ENCODE measurements at regions not wholly inside any gene's neighbourhood (a gene's known extent, or its start where the extent isn't known, plus 50 kb on each side); places are given as distances from the start of the nearest gene placed in this dataset.
"Not testable (repeated sequence)": the region's sequence is repeated elsewhere in the genome, so short reads cannot be mapped to it uniquely, and the experiment has no call there.

- no peak overlapping the region for H3K4me3 Mint-ChIP-seq
- H3K4me1 Mint-ChIP-seq: no peaks in the 10 kb centered on the region
- DNase-seq: no peak
- no peaks in the 10 kb centered on the region for H3K36me3 Mint-ChIP-seq (ENCODE audit: low read depth)
- CTCF ChIA-PET: no interaction called here
- no peaks in the 10 kb centered on the region for H3K9me3 Mint-ChIP-seq
- no peaks in the 10 kb centered on the region for H3K27me3 Mint-ChIP-seq
- H3K27ac Mint-ChIP-seq: no peak overlapping the region
- POLR2A ChIA-PET: no interaction called here
Observed at GRCh38 chr7:20083781-20084180, 133.4 kb downstream of the MACC1 start.

GRCh38 chr7:20079080-20079479 is 138.1 kb downstream of the MACC1 start:
- no peaks in the 10 kb centered on the region for H3K27me3 Mint-ChIP-seq
- no peak for DNase-seq
- no peak overlapping the region for H3K4me3 Mint-ChIP-seq
- no peaks in the 10 kb centered on the region for H3K4me1 Mint-ChIP-seq
- no peak overlapping the region for H3K27ac Mint-ChIP-seq
- ChIA-PET POLR2A (no interaction called here), CTCF (no interaction called here)
- H3K36me3 Mint-ChIP-seq (ENCODE audit: low read depth): no peaks in the 10 kb centered on the region
- peaks cover 3% of the 10 kb centered on the region for H3K9me3 Mint-ChIP-seq

GRCh38 chr7:20076835-20077234 is 140.3 kb downstream of the MACC1 start:
- DNase-seq: no peak
- no peaks in the 10 kb centered on the region for H3K36me3 Mint-ChIP-seq (ENCODE audit: low read depth)
- no peaks in the 10 kb centered on the region for H3K27me3 Mint-ChIP-seq
- H3K4me1 Mint-ChIP-seq: no peaks in the 10 kb centered on the region
- ChIA-PET CTCF (no interaction called here), POLR2A (no interaction called here)
- peaks cover 5% of the 10 kb centered on the region for H3K9me3 Mint-ChIP-seq
- no peak overlapping the region for H3K4me3 Mint-ChIP-seq
- no peak overlapping the region for H3K27ac Mint-ChIP-seq

DNA sequence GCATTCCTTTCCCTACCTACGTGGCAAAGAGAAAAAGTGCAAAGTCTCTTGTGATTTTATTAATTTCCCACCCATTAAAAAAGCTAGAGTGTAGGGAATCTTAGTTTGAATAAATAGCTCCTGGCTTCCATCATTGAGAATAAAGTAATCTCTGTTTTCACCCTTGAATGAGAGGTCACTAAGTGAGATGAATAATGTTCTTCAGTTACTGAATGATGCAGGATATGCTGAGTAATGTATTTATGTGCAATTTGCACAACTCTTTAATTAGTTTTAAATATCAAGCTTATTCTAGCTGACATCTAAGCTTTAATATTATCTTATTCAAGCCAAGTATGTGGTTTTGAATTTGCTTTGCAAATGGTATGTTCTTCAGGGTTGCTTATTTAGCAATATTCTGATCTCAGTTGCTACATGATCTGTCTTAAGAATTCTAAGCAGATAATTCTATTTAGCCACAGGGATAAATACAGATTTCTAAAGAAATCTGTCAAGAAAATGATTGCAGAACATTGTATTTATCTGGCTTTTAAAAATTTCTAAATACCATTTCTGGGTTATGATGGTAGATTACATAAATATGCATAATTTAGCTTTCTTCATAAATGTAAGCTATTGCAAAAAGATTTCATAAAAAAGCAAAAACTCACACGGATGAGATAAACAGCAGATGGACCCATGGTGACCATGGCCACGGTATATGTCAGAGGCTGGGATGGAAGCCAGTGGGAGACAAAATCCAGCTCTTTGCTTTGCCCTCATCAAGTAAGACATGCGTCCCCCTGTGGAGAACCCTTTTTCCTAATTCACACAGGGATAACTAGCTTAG is 141.0 kb downstream of the MACC1 start:
- DNase-seq: no peak
- POLR2A ChIA-PET: no interaction called here
- Mint-ChIP-seq H3K4me1 (no peaks in the 10 kb centered on the region), H3K27ac (no peak overlapping the region), H3K36me3 (ENCODE audit: low read depth) (no peaks in the 10 kb centered on the region), H3K4me3 (no peak overlapping the region), H3K27me3 (no peaks in the 10 kb centered on the region), H3K9me3 (peaks cover 5% of the 10 kb centered on the region)
- CTCF ChIA-PET: no interaction called here

DNA sequence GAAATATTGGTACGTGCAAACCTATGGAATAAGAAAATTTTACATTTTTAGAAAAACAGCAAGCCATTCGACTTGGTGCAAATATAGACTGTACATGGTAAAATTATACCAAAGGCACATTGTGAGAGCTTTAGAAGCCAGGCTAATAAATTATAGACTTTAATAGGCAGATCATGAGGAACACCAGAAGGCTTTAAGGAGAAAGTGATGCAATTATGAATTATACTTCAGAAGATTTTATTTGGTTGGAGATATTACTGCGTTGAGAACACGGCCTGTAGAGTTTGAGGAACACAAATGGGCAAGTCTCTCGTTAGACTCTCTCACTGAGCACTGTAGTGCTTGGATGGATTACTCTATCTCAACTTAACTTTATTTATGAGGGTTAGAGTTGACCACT is 141.7 kb downstream of the MACC1 start:
- H3K36me3 Mint-ChIP-seq (ENCODE audit: low read depth): no peaks in the 10 kb centered on the region
- no peak for DNase-seq
- no peak overlapping the region for H3K27ac Mint-ChIP-seq
- no peak overlapping the region for H3K4me3 Mint-ChIP-seq
- no peaks in the 10 kb centered on the region for H3K27me3 Mint-ChIP-seq
- ChIA-PET CTCF (no interaction called here), POLR2A (no interaction called here)
- H3K4me1 Mint-ChIP-seq: no peaks in the 10 kb centered on the region
- peaks cover 7% of the 10 kb centered on the region for H3K9me3 Mint-ChIP-seq

- POLR2A ChIA-PET; H3K27me3 Mint-ChIP-seq; H3K4me3 Mint-ChIP-seq; H3K36me3 Mint-ChIP-seq (ENCODE audit: low read depth); H3K9me3 Mint-ChIP-seq; H3K4me1 Mint-ChIP-seq; H3K27ac Mint-ChIP-seq; DNase-seq; CTCF ChIA-PET: not testable (repeated sequence)
Observed at GRCh38 chr7:20068004-20068403, 149.2 kb downstream of the MACC1 start.

DNA sequence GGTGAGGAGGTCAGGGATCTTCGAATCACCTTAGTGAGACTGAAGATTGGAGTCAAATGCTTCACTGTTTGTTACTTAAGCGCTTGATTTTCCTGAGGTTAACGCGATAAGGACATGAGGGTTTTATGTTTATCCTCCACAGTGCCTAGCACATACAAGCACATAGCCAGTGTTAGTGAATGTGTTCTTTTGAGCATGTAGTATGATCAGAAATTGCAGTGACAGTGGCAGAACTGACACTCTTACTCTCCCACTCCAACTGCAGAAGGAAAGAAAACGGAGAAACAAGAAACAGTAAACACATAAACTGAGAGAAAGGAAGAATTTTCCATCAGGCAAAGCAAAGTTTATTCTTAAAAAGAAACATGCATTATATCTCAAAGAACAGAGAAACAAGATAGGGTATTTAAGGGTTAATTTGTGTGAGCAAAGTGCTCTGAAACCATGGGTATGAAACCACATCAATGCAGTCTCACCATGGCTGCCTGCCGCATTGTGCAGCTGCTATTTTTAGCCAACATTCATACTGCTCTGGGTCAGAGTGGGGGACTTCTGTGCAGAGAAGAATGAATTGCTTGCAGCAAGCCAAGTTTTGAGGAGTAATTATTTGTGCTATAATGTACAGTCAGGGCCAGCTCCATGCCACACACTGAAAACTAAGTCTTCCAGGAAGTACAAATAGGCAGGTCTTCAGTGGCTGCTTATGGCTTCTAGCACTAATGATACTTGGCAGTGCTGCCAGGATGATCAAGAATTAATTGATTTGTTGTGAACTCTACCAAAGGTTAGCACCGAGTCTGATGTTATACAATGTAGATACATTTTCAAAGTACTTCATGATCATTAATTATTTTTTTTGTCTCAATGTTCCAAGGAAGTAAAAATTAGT is 152.0 kb downstream of the MACC1 start:
- Mint-ChIP-seq H3K9me3 (peaks cover 2% of the 10 kb centered on the region), H3K27ac (no peak overlapping the region), H3K36me3 (ENCODE audit: low read depth) (no peaks in the 10 kb centered on the region), H3K4me3 (no peak overlapping the region), H3K27me3 (no peaks in the 10 kb centered on the region), H3K4me1 (no peaks in the 10 kb centered on the region)
- CTCF ChIA-PET: no interaction called here
- DNase-seq: no peak
- POLR2A ChIA-PET: no interaction called here

- CTCF ChIA-PET: no interaction called here
- no peaks in the 10 kb centered on the region for H3K4me1 Mint-ChIP-seq
- POLR2A ChIA-PET: no interaction called here
- H3K36me3 Mint-ChIP-seq (ENCODE audit: low read depth): no peaks in the 10 kb centered on the region
- no peak overlapping the region for H3K27ac Mint-ChIP-seq
- H3K4me3 Mint-ChIP-seq: no peak overlapping the region
- peaks cover 2% of the 10 kb centered on the region for H3K9me3 Mint-ChIP-seq
- no peaks in the 10 kb centered on the region for H3K27me3 Mint-ChIP-seq
- DNase-seq: no peak
Observed at GRCh38 chr7:20064181-20064970, 152.8 kb downstream of the MACC1 start.

GRCh38 chr7:20063644-20064043 is 153.5 kb downstream of the MACC1 start:
- ChIA-PET CTCF (no interaction called here), POLR2A (no interaction called here)

GRCh38 chr7:20062932-20063331 is 154.3 kb downstream of the MACC1 start:
- H3K4me1 Mint-ChIP-seq: no peaks in the 10 kb centered on the region
- H3K9me3 Mint-ChIP-seq: peaks cover 2% of the 10 kb centered on the region
- no peaks in the 10 kb centered on the region for H3K36me3 Mint-ChIP-seq (ENCODE audit: low read depth)
- CTCF ChIA-PET: no interaction called here
- POLR2A ChIA-PET: no interaction called here
- no peak overlapping the region for H3K4me3 Mint-ChIP-seq
- H3K27me3 Mint-ChIP-seq: no peaks in the 10 kb centered on the region
- no peak for DNase-seq
- no peak overlapping the region for H3K27ac Mint-ChIP-seq

More at GRCh38 chr7:20063644-20064043, 153.5 kb downstream of the MACC1 start:
- H3K36me3 Mint-ChIP-seq (ENCODE audit: low read depth): no peaks in the 10 kb centered on the region
- H3K27ac Mint-ChIP-seq: no peak overlapping the region
- no peaks in the 10 kb centered on the region for H3K4me1 Mint-ChIP-seq
- H3K27me3 Mint-ChIP-seq: no peaks in the 10 kb centered on the region
- H3K9me3 Mint-ChIP-seq: peaks cover 2% of the 10 kb centered on the region
- no peak for DNase-seq
- no peak overlapping the region for H3K4me3 Mint-ChIP-seq

GRCh38 chr7:20053334-20054104 is 163.7 kb downstream of the MACC1 start:
- CTCF ChIA-PET: no interaction called here
- H3K4me3 Mint-ChIP-seq: no peak overlapping the region
- no peak overlapping the region for H3K27ac Mint-ChIP-seq
- POLR2A ChIA-PET: no interaction called here
- no peaks in the 10 kb centered on the region for H3K27me3 Mint-ChIP-seq
- H3K4me1 Mint-ChIP-seq: no peaks in the 10 kb centered on the region
- H3K36me3 Mint-ChIP-seq (ENCODE audit: low read depth): no peaks in the 10 kb centered on the region
- peaks cover 5% of the 10 kb centered on the region for H3K9me3 Mint-ChIP-seq
- DNase-seq: no peak

GRCh38 chr7:20050241-20050966 is 166.8 kb downstream of the MACC1 start:
- no peaks in the 10 kb centered on the region for H3K27me3 Mint-ChIP-seq
- peaks cover 5% of the 10 kb centered on the region for H3K9me3 Mint-ChIP-seq
- POLR2A ChIA-PET: no interaction called here
- no peaks in the 10 kb centered on the region for H3K4me1 Mint-ChIP-seq
- no peak for DNase-seq
- H3K4me3 Mint-ChIP-seq: no peak overlapping the region
- H3K27ac Mint-ChIP-seq: no peak overlapping the region
- CTCF ChIA-PET: no interaction called here
- H3K36me3 Mint-ChIP-seq (ENCODE audit: low read depth): no peaks in the 10 kb centered on the region
